ENCODE measurements at regions not wholly inside any gene's neighbourhood (a gene's known extent, or its start where the extent isn't known, plus 50 kb on each side); places are given as distances from the start of the nearest gene placed in this dataset.

DNA sequence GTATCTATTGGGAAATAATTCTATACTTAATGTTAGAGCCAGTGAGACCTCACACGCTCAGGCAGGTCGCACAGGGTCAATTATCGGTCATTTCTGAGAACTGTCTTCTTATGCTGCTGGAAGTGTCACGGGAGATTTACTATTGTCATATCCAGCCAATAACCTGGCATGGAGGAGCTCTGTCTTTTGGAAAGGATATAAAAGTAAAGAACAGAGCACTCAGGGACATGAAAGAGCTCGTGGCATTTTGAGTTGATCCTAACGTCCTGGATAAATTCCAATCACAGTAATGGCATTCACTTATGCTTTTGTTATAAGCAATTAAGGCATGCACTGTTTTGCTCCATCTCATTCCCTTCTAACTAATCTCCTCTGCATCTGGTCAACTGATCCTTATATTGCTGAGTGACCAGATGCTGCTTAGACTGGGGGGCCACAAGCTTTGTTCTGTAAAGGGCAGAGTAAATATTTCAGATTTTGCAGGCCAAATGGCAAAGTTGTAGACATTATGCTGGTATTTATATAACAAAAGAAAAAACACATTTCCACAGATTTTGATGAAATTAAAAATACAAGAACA, 453.5 kb upstream of the SMIM21 start:
- Histone ChIP-seq H3K4me1 (ENCODE audit: low read depth) (no peaks in the 10 kb centered on the region), H3K9me3 (no peaks in the 10 kb centered on the region), H3K4me3 (no peak overlapping the region), H3K36me3 (ENCODE audit: low read depth) (no peaks in the 10 kb centered on the region)
- no peak for ATAC-seq
- intact Hi-C loops (cut with DNase I, micrococcal nuclease): no loop called here
- DNase-seq: no peak
- TF ChIP-seq, protein P1, sequence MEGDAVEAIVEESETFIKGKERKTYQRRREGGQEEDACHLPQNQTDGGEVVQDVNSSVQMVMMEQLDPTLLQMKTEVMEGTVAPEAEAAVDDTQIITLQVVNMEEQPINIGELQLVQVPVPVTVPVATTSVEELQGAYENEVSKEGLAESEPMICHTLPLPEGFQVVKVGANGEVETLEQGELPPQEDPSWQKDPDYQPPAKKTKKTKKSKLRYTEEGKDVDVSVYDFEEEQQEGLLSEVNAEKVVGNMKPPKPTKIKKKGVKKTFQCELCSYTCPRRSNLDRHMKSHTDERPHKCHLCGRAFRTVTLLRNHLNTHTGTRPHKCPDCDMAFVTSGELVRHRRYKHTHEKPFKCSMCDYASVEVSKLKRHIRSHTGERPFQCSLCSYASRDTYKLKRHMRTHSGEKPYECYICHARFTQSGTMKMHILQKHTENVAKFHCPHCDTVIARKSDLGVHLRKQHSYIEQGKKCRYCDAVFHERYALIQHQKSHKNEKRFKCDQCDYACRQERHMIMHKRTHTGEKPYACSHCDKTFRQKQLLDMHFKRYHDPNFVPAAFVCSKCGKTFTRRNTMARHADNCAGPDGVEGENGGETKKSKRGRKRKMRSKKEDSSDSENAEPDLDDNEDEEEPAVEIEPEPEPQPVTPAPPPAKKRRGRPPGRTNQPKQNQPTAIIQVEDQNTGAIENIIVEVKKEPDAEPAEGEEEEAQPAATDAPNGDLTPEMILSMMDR (IDR thresholded peaks at IDR 0.05): no peak

DNA sequence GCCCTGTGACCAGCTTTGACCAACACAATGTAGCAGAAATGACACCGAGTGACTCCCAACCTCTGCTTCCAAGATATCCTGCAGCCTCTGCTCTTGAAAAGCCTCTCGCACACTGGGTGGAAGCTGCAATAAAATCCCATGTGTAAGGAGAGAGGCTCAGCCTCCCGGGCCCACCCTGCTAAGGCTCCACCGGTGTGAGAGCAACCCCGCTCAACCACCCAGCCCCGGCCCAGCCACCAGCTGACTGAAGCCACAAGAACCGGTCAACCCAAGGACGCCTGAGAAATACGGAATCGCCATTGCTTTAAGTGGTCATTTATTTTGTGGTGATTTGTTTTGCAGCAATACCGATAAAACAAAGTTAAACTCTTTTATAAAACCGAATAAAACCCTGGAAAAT, 452.8 kb upstream of the SMIM21 start:
- H3K4me3 ChIP-seq: no peak overlapping the region
- TF ChIP-seq, protein P1 (IDR thresholded peaks at IDR 0.05): no peak
- no peaks in the 10 kb centered on the region for H3K36me3 ChIP-seq (ENCODE audit: low read depth)
- ATAC-seq: no peak
- H3K4me1 ChIP-seq (ENCODE audit: low read depth): no peaks in the 10 kb centered on the region
- H3K9me3 ChIP-seq: no peaks in the 10 kb centered on the region
- intact Hi-C loops (cut with DNase I, micrococcal nuclease): no loop called here
- no peak for DNase-seq

DNA sequence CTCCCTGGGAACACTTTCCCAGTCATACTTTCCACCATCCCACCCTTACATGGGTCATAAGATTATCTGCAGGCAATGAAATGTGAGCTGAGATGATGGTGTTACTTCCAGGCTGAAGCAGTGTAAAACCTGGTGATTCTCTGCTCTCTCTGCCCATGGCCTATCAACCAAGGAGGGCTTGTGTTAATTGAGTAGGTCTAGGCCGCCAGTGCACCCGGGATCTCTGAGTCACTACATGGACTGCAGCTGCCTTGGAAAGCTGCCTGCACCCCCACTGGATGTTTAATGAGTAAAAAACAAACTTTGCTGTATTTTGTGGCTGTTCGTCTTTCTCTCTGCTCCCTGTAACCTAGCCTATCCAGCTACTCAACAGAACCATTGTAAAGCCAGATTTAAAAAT, 451.7 kb upstream of the SMIM21 start:
- Histone ChIP-seq H3K4me1 (ENCODE audit: low read depth) (no peaks in the 10 kb centered on the region), H3K9me3 (no peaks in the 10 kb centered on the region), H3K4me3 (no peak overlapping the region), H3K36me3 (ENCODE audit: low read depth) (no peaks in the 10 kb centered on the region)
- intact Hi-C loops (cut with DNase I, micrococcal nuclease): no loop called here
- no peak for ATAC-seq
- TF ChIP-seq, protein P1 (IDR thresholded peaks at IDR 0.05): no peak
- DNase-seq: no peak

GRCh38 chr18:75875559-75875958, 448.1 kb upstream of the SMIM21 start:
- intact Hi-C loops (cut with DNase I, micrococcal nuclease): no loop called here
- no peaks in the 10 kb centered on the region for H3K4me1 ChIP-seq (ENCODE audit: low read depth)
- TF ChIP-seq, protein P1 (IDR thresholded peaks at IDR 0.05): no peak
- DNase-seq: no peak
- H3K4me3 ChIP-seq: no peak overlapping the region
- no peak for ATAC-seq
- H3K36me3 ChIP-seq (ENCODE audit: low read depth): no peaks in the 10 kb centered on the region
- H3K9me3 ChIP-seq: no peaks in the 10 kb centered on the region

GRCh38 chr18:75874401-75875089, 447.0 kb upstream of the SMIM21 start:
- ATAC-seq (no peak), DNase-seq (no peak)
- Histone ChIP-seq H3K4me1 (ENCODE audit: low read depth) (no peaks in the 10 kb centered on the region), H3K9me3 (no peaks in the 10 kb centered on the region), H3K4me3 (no peak overlapping the region), H3K36me3 (ENCODE audit: low read depth) (no peaks in the 10 kb centered on the region)
- intact Hi-C loops (cut with DNase I, micrococcal nuclease): no loop called here
- TF ChIP-seq, protein P1 (IDR thresholded peaks at IDR 0.05): no peak
